H1 (cell line): ENCODE measurements at regions not wholly inside any gene's neighbourhood (a gene's known extent, or its start where the extent isn't known, plus 50 kb on each side); places are given as distances from the start of the nearest gene placed in this dataset.

Experiments
- CHD1 ChIP-seq: IDR thresholded peaks from 2 replicates; pipeline ENCODE4 v1.6.1; 2012; ENCODE audit warnings: low read depth, low read length, improper control_type of control experiment
- CHD7 ChIP-seq: fragments of 300-600 bp; sonication (generic); IDR thresholded peaks from 2 replicates; pipeline ENCODE4 v1.7.1; 2012; ENCODE audit warnings: low read length, moderate library complexity, mild to moderate bottlenecking, inconsistent platforms; ENCODE audit not compliant: insufficient replicate concordance
- EZH2 ChIP-seq: fragments of 200-600 bp; sonication (generic); IDR thresholded peaks from 2 replicates; pipeline ENCODE4 v1.7.1; 2012; ENCODE audit warnings: low read depth, mild to moderate bottlenecking, moderate library complexity, low read length, inconsistent platforms; ENCODE audit not compliant: severe bottlenecking
- HDAC2 ChIP-seq, 2 experiments: fragments of 300-600 bp in 1 of 2; sonication (generic) in 1 of 2; IDR thresholded peaks; 2 replicates each; pipeline ENCODE4 v1.6.1; 2011 to 2012; ENCODE audit warnings: low read depth in 2 of 2, low read length in 2 of 2, mild to moderate bottlenecking in 2 of 2, moderate library complexity in 2 of 2, borderline replicate concordance in 1 of 2, inconsistent platforms in 1 of 2
- JUN ChIP-seq: IDR thresholded peaks from 2 replicates; pipeline ENCODE4 v1.6.1; 2011; ENCODE audit warnings: low read depth, mild to moderate bottlenecking, improper control_type of control experiment, low read length
- KDM5A ChIP-seq: fragments of 200-600 bp; IDR thresholded peaks from 2 replicates; pipeline ENCODE4 v1.7.1; 2012; ENCODE audit warnings: mild to moderate bottlenecking, low read length, inconsistent platforms, mixed read lengths
- RAD21 ChIP-seq, 2 experiments: IDR thresholded peaks in 1 of 2; conservative IDR thresholded peaks in 1 of 2; 2 replicates each; pipeline ENCODE4 v1.6.1; 2011; ENCODE audit warnings: low read depth in 2 of 2, low read length in 2 of 2, improper control_type of control experiment in 1 of 2, inconsistent platforms in 1 of 2, mild to moderate bottlenecking in 1 of 2, moderate library complexity in 1 of 2
- RXRA ChIP-seq: IDR thresholded peaks from 2 replicates; pipeline ENCODE4 v1.6.1; 2011; ENCODE audit warnings: low read depth, mild to moderate bottlenecking, low read length, moderate library complexity; ENCODE audit not compliant: insufficient read depth
- USF2 ChIP-seq: IDR thresholded peaks from 2 replicates; pipeline ENCODE4 v1.6.1; 2011; ENCODE audit warnings: low read length, improper control_type of control experiment
- ZNF274 ChIP-seq: IDR thresholded peaks from 2 replicates; pipeline ENCODE4 v1.7.0; 2012; ENCODE audit warnings: low read length, borderline replicate concordance; ENCODE audit errors: extremely low read depth

DNA sequence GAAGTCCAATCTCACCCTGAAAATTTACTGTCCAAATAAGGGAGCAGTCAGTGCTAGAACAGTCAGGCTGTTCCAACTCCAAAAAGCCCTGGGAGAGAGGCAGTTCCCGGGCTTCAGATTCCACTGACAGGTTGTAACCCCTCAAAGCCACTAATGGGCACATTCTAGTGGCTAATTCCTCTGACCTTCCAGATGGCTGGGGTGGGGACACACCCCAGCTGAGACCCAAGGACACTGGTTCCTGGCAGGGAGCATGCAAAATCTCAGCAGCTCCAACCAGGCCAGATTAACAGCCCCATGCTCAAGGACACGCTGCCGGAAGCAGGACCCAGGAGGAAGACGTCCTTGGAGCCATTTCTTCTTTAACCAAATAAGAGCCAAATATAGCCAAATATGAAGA is 92.7 kb downstream of the RPL27A start (continued):
- TF ChIP-seq CHD7 (no peak), HDAC2 (IDR thresholded peaks at IDR 0.05; ENCODE audit: borderline replicate concordance in 1 of 2, low read depth in 2 of 2, low read length in 2 of 2) (no peak), EZH2 (no peak), CHD1 (no peak), RXRA (no peak), USF2 (no peak), KDM5A (no peak), RAD21 (IDR thresholded peaks at IDR 0.05 in 1 of 2, conservative IDR thresholded peaks at IDR 0.05 in 1 of 2; ENCODE audit: low read depth in 2 of 2, low read length in 2 of 2) (no peak), JUN (no peak), ZNF274 (no peak)
